Activated T-cell treated with anti-CD3 and anti-CD28 coated beads for 4 hours (primary cell): ENCODE measurements at regions not wholly inside any gene's neighbourhood (a gene's known extent, or its start where the extent isn't known, plus 50 kb on each side); places are given as distances from the start of the nearest gene placed in this dataset.

Experiments used
- DNase-seq: peaks from one replicate; pipeline ENCODE4 v3.0.0-alpha.2; 2020

DNA sequence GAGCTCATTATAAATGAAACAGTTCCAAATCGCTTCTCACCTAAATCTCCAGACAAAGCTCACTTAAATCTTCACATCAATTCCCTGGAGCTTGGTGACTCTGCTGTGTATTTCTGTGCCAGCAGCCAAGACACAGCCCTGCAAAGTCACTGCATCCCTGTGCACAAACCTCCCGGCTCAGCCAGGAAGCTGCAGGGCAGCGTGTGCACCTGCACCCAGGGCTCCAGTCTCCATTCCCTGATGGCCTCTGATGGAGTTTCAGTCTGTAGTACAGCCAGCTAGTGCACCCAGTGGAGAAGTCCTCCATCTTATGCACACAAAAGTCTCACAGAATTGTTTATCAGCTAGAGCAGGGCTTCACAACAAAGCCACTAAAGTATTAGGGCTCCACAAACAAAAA is 51.1 kb upstream of the PRSS58 start:
- DNase-seq, result no peak

DNA sequence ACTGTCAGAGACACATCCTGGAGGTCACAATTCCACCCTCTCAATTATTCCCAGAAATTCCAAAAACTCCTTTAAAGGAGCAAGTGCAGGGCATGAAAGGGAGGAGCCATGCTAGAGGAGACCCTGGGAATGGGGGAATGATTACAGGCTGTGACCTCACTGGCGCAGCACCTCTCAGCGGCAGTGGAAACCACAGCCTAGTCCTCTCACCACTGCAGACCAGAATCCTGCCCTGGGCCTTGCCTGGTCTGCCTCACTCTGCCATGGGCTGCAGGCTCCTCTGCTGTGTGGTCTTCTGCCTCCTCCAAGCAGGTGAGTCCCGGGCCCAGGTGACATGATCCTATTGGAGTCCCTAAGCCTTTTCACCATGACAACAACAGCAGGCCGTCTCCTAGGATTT is 50.5 kb upstream of the PRSS58 start:
- no peak for DNase-seq
